HG03280 (cell line): ENCODE measurements at regions not wholly inside any gene's neighbourhood (a gene's known extent, or its start where the extent isn't known, plus 50 kb on each side); places are given as distances from the start of the nearest gene placed in this dataset.
"Not testable (repeated sequence)": the region's sequence is repeated elsewhere in the genome, so short reads cannot be mapped to it uniquely, and the experiment has no call there.

Experiments used
- ATAC-seq: cut with Tn5 transposase; IDR thresholded peaks from one replicate; pipeline ENCODE4 v1.9.1; 2021; ENCODE audit warnings: mild to moderate bottlenecking, moderate library complexity; ENCODE audit not compliant: unreplicated experiment

DNA sequence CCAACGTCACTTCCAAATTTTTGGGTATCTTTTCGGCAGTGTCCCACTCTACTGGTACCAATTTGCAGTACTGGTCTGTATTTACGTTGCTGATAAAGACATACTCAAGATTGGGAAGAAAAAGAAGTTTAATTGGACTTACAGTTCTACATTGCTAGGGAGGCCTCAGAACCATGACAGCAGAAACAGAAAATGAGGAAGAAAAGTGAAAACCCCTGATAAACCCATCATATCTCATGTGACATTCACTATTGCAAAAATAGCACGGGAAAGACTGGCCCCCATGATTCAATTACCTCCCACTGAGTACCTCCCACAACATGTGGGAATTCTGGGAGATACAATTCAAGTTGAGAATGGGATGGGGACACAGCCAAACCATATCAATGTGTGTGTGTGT lies 364.0 kb upstream of the KCND2 start:
- ATAC-seq: no peak

DNA sequence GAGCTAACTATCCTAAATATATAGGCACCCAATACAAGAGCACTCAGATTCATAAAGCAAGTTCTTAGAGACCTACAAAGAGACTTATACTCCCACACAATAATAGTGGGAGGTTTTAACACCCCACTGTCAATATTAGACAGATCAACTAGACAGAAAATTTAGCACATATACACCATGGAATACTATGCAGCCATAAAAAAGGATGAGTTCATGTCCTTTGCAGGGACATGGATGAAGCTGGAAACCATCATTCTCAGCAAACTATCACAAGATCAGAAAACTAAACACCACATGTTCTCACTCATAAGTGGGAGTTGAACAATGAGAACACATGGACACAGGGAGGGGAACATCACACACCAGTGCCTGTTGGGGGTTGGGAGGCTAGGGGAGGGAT lies 358.9 kb upstream of the KCND2 start:
- not testable (repeated sequence) for ATAC-seq

DNA sequence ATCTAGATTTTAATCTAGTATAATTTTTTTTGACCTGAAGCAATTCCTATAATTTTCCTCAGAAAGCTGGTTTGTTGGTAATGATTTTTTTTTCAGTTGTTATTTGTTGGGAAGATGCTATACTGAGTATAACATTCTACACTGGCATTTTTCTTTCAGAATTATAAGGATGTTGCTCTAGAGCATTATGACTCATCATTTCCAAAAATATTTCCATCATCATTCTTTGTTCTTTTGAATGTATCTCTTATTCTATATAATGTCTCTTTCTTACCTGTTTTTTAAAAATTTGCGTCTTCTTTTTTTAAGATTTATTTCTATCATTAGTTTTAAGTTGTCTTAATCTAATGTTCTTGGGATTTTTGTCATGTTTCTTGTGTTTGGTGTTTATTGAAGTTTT lies 356.5 kb upstream of the KCND2 start:
- no peak for ATAC-seq

DNA sequence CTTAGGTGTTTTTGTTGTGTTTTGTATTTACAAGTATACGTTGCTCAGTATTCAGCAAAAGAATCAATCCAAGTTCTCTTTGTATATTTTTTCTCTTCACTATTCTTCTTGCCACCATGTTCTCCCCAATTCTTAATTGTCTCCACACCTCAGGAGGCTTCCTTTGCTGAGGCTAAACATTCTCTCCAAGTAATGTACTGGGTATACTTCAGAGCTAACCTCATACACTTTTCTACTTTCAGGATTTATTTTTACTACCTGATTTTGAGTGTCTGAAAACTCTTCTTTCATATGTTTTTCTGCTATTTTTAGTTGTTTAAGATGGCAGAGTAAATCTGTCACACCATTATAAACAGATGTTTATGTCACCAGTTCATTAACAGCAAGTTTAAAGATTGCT lies 354.8 kb upstream of the KCND2 start:
- no peak for ATAC-seq

- ATAC-seq: no peak
Observed at GRCh38 chr7:119919986-119920385, 353.0 kb upstream of the KCND2 start.

- ATAC-seq: no peak
Observed at GRCh38 chr7:119925581-119926289, 347.2 kb upstream of the KCND2 start.

DNA sequence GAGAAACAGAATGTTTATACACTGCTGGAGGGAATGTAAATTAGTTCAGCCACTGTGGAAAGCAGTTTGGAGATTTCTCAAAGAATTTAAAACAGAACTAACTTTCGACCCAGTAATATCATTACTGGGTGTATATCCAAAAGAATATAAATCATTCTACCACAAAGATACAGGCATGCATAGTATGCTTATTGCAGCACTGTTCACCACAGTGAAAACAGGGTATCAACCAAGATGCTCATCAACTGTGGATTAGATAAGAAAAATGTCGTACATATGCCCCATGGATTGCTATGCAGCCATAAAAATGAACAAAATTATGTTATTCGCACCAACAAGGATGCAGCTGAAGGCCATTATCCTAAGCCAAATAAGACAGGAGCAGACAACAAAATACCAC lies 343.1 kb upstream of the KCND2 start:
- no peak for ATAC-seq

DNA sequence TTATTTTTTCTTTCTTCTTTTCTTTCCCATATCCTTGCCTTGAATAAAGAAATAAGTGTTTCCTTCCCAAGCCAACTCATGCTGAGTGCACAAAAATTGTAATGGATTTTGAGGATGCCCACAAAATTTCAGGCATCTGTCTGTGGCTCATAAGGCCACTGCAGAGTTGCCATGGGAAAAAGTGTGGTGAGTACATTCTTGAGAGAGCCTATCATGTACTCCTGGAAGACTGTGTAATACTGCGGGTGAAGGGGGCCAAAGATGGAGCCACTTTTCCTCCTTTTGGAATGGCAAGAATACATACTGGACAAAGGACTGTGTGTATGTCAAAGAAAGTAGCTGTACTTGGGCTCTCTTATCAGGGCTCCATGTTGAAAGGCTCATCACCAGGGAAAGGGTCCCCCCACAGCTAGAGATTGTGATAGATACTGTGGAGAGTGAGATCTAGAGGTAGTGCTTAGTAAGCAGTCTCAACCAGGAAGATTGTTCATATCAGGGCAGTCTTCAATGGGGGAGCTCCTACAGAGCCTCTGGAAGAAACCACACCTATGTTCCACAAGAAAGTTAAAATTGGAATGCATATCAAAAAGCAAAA lies 341.6 kb upstream of the KCND2 start:
- ATAC-seq: no peak

- no peak for ATAC-seq
Observed at GRCh38 chr7:119935418-119936025, 337.5 kb upstream of the KCND2 start.

DNA sequence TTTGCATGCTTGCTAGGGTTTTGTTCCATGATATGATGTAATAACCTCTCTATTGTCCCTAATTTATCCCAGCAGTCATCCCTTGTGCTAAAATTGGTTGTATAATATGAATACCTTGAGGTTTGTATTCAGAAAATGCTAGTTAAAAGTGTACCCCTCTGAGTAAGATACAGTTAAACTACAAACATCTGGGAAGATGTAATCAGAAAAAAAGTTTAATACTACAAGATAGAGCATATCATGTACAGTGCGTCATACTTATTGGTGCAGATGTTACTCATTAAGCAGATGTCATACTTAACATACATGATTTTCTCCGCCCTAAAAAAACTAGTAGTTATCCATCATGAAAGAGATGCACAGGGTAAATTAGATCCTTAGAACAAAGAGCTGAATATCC lies 336.1 kb upstream of the KCND2 start:
- ATAC-seq: no peak

DNA sequence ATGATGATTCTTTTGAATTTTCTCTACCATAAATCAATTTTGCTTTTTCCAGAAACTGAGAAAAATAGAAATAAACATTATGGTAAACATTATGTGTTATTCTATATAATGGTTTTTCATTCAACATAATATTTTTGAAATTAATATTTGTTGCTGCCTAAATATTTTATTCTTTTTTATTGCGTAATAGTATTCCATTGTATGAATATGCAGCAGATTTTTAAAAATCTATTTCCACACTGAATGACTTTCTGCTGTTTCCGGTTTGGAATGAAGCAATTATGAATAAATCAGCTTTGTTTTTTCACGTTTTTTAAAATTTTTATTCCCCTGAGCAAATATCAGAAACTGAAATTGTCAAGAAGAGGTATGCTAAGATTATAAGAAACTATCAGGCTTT lies 335.2 kb upstream of the KCND2 start:
- ATAC-seq: no peak

DNA sequence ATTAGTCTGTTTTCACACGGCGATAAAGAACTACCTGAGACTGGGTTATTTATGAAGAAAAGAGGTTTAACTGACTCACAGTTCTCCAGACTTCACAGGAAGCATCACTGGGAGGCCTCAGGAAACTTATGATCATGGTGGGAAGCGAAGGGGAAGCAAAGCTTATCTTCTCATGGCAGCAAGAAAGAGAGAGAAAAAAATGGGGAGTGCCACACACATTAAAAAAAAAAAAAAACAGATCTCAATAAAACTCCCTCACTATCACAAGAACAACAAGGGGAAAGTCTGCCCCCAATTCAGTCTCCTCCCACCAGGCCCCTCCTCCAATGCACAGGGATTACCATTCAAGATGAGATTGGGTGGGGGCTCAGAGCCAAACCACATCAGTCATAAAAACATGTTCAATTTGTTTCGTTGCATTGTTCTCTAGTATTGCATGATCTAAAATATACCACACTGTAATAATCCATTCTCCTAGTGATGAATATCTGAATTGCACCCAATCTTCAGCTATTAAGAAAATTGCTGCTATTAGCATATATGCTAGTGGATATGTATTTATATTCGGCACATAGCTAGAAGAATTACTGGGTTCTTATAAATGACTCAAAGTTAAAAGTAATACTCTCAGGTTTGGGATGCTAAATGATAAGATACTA lies 328.9 kb upstream of the KCND2 start:
- no peak for ATAC-seq

GRCh38 chr7:119944601-119944972 lies 328.4 kb upstream of the KCND2 start:
- no peak for ATAC-seq

DNA sequence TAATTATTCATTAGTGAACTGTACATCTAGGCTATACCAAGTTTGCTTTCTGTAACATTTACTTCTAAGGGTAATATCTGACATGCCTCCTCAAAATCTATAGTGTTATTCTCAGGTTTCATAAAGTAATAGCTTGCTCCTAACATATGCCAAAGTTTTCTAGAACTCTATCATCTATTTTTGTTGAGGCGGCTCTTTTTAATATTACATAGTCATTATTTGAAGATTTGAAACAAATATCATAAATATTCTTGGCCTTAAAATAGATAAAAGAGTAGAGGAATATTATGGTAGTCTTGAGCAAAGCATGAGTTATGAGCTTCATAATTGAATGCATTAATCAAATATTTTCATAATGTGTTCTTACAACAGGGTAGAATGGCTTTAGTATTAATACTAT lies 327.2 kb upstream of the KCND2 start:
- no peak for ATAC-seq

GRCh38 chr7:119949053-119949452 lies 323.9 kb upstream of the KCND2 start:
- ATAC-seq: no peak

GRCh38 chr7:119950390-119951041 lies 322.5 kb upstream of the KCND2 start:
- not testable (repeated sequence) for ATAC-seq

DNA sequence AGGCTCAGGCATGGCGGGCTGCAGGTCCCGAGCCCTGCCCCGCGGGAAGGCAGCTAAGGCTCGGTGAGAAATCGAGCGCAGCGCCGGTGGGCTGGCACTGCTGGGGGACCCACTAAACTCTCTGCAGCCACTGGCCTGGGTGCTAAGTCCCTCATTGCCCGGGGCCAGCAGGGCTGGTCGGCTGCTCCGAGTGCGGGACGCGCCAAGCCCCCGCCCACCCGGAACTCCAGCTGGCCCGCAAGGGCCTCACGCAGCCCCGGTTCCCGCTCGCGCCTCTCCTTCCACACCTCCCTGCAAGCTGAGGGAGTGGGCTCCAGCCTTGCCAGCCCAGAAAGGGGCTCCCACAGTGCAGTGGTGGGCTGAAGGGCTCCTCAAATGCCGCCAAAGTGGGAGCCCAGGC lies 321.4 kb upstream of the KCND2 start:
- ATAC-seq: not testable (repeated sequence)

GRCh38 chr7:119957335-119957734 lies 315.6 kb upstream of the KCND2 start:
- ATAC-seq: no peak

GRCh38 chr7:119959811-119960210 lies 313.2 kb upstream of the KCND2 start:
- no peak for ATAC-seq

- no peak for ATAC-seq
Observed at GRCh38 chr7:119963654-119964053, 309.3 kb upstream of the KCND2 start.

GRCh38 chr7:119964065-119964464 lies 308.9 kb upstream of the KCND2 start:
- no peak for ATAC-seq
